HCT116 (cell line): ENCODE measurements at regions not wholly inside any gene's neighbourhood (a gene's known extent, or its start where the extent isn't known, plus 50 kb on each side); places are given as distances from the start of the nearest gene placed in this dataset.

ENCODE experiments used
- ATAC-seq: fragments of 200-7000 bp; cut with Tn5 transposase; 2 replicates; pipeline ENCODE4 v1.9.1; 2020; ENCODE audit warnings: mild to moderate bottlenecking, moderate library complexity
- BruUV-seq: library from RNA; stranded (reverse); fragments of 400-500 nt; replicated peaks from 2 replicates; lab custom pipeline; 2021; lab: Mats Ljungman, UMichigan
- CTCF ChIA-PET: fragments of 300-600 bp; sonication (Branson Sonifier 250); formaldehyde crosslinking; loops from one replicate; lab custom pipeline; 2021; ENCODE audit warnings: antibody characterized with exemption; lab: Charles Lee
- POLR2A ChIA-PET: fragments of 300-600, 350-600 bp; sonication (Branson Sonifier 250); formaldehyde crosslinking; loops from one replicate; lab custom pipeline; 2021; ENCODE audit warnings: antibody characterized with exemption; lab: Charles Lee
- RAD21 ChIA-PET, 2 experiments: fragments of 300-600 bp; sonication (Branson Sonifier 250); formaldehyde crosslinking; loops; one replicate each; lab custom pipeline; 2023; ENCODE audit warnings: low total read pairs in 2 of 2; ENCODE audit not compliant: uncharacterized antibody in 2 of 2, unreplicated experiment in 2 of 2, low non-redundant PET in 1 of 2; lab: Charles Lee
- DNase-seq: peaks from one replicate; pipeline ENCODE4 v3.0.0-alpha.2; 2010; ENCODE audit warnings: low read depth, low spot score
- H2AFZ ChIP-seq: fragments of 200-600 bp; shearing (Covaris generic), sonication (generic); 2 replicates; pipeline ENCODE4 v1.6.1; 2017; ENCODE audit warnings: low read depth, mixed run types, mixed read lengths, antibody characterized with exemption, low read length; ENCODE audit not compliant: poor library complexity, severe bottlenecking
- H3K27ac ChIP-seq: 2 replicates; pipeline ENCODE4 v1.5.1; 2012; ENCODE audit warnings: low read depth, low read length
- H3K27me3 ChIP-seq: fragments of 200-600 bp; sonication (generic); 2 replicates; pipeline ENCODE4 v1.6.1; 2016; ENCODE audit warnings: mixed run types, low read length, mixed read lengths; ENCODE audit not compliant: insufficient read depth
- H3K36me3 ChIP-seq, 2 experiments: fragments of 200-500 bp in 1 of 2; fragments of 200-600 bp in 1 of 2; sonication (Bioruptor generic) in 1 of 2; sonication (generic) in 1 of 2; 2 replicates each; pipeline versions ENCODE4 v1.5.1 to v1.6.1; 2014 to 2016; ENCODE audit warnings: low read length in 2 of 2, inconsistent platforms in 1 of 2, mixed read lengths in 1 of 2, mixed run types in 1 of 2; ENCODE audit not compliant: insufficient read depth in 2 of 2, control insufficient read depth in 1 of 2
- H3K4me1 ChIP-seq, 2 experiments: fragments of 200-600 bp in 1 of 2; sonication (generic) in 1 of 2; 2 replicates each; pipeline versions ENCODE4 v1.5.1 to v1.6.1; 2012 to 2017; ENCODE audit warnings: low read length in 2 of 2, inconsistent platforms in 1 of 2, mild to moderate bottlenecking in 1 of 2, mixed read lengths in 1 of 2, mixed run types in 1 of 2, moderate library complexity in 1 of 2; ENCODE audit not compliant: insufficient read depth in 2 of 2, control insufficient read depth in 1 of 2
- H3K4me2 ChIP-seq: fragments of 200-600 bp; sonication (generic); 2 replicates; pipeline ENCODE4 v1.6.1; 2017; ENCODE audit warnings: mixed run types, low read length, mixed read lengths
- H3K4me3 ChIP-seq, 2 experiments: fragments of 200-600 bp in 1 of 2; sonication (generic) in 1 of 2; replicated peaks in 1 of 2; 2 replicates each; pipeline ENCODE4 v1.5.1; 2011 to 2016; ENCODE audit warnings: low read length in 2 of 2, control low read depth in 1 of 2, low read depth in 1 of 2, mild to moderate bottlenecking in 1 of 2, mixed read lengths in 1 of 2, mixed run types in 1 of 2
- H3K79me2 ChIP-seq: fragments of 200-600 bp; sonication (generic); 2 replicates; pipeline ENCODE4 v1.6.1; 2017; ENCODE audit warnings: mild to moderate bottlenecking, mixed run types, low read length, moderate library complexity, mixed read lengths; ENCODE audit not compliant: insufficient read depth
- H3K9ac ChIP-seq: fragments of 200-600 bp; sonication (generic); 2 replicates; pipeline ENCODE4 v1.6.1; 2016; ENCODE audit warnings: low read length, mixed read lengths
- H3K9me2 ChIP-seq: fragments of 200-600 bp; sonication (generic), shearing (Covaris generic); 2 replicates; pipeline ENCODE4 v1.6.1; 2017; ENCODE audit warnings: mixed run types, mild to moderate bottlenecking, moderate library complexity; ENCODE audit not compliant: insufficient read depth
- H3K9me3 ChIP-seq, 2 experiments: fragments of 200-500 bp in 1 of 2; fragments of 200-600 bp in 1 of 2; sonication (Bioruptor generic) in 1 of 2; sonication (generic) in 1 of 2; 2 replicates each; pipeline ENCODE4 v1.6.1; 2014 to 2017; ENCODE audit warnings: low read length in 2 of 2, mixed read lengths in 2 of 2, inconsistent platforms in 1 of 2, low read depth in 1 of 2, mild to moderate bottlenecking in 1 of 2, mixed run types in 1 of 2, moderate library complexity in 1 of 2; ENCODE audit not compliant: control insufficient read depth in 1 of 2, insufficient read depth in 1 of 2
- H4K20me1 ChIP-seq: fragments of 200-600 bp; sonication (generic), shearing (Covaris generic); 2 replicates; pipeline ENCODE4 v1.6.1; 2017; ENCODE audit warnings: mixed run types, mild to moderate bottlenecking, moderate library complexity; ENCODE audit not compliant: insufficient read depth
- ATF3 ChIP-seq: IDR thresholded peaks from 2 replicates; pipeline ENCODE4 v1.6.1; 2012
- CEBPB ChIP-seq: IDR thresholded peaks from 2 replicates; pipeline ENCODE4 v1.6.1; 2012; ENCODE audit warnings: low read depth
- EZH2 ChIP-seq: fragments of 200-600 bp; sonication (generic); IDR thresholded peaks from 2 replicates; pipeline ENCODE4 v1.6.1; 2017; ENCODE audit warnings: antibody characterized with exemption, mixed run types
- EZH2phosphoT487 ChIP-seq: fragments of 200-600 bp; IDR thresholded peaks from 2 replicates; pipeline ENCODE4 v1.6.1; 2018; ENCODE audit warnings: antibody characterized with exemption, borderline replicate concordance
- JUND ChIP-seq: IDR thresholded peaks from 2 replicates; pipeline ENCODE4 v1.6.1; 2012
- POLR2A ChIP-seq: IDR thresholded peaks from 2 replicates; pipeline ENCODE4 v1.7.0; 2011; ENCODE audit warnings: borderline replicate concordance; ENCODE audit not compliant: insufficient read depth, insufficient read length; ENCODE audit errors: extremely low read depth
- POLR2AphosphoS5 ChIP-seq: IDR thresholded peaks from 2 replicates; pipeline ENCODE4 v1.6.1; 2011; ENCODE audit warnings: mild to moderate bottlenecking, low read depth, low read length, moderate library complexity
- SRF ChIP-seq: IDR thresholded peaks from 2 replicates; pipeline ENCODE4 v1.6.1; 2012; ENCODE audit warnings: low read depth
- intact Hi-C: fragments of 100-400 bp; cut with micrococcal nuclease; formaldehyde crosslinking; loops from 2 replicates; pipeline ENCODE4 v1.10.0; 2022
- TF ChIP-seq, protein P1 (sequence below): IDR thresholded peaks from 2 replicates; pipeline ENCODE4 v1.6.1; 2012

DNA sequence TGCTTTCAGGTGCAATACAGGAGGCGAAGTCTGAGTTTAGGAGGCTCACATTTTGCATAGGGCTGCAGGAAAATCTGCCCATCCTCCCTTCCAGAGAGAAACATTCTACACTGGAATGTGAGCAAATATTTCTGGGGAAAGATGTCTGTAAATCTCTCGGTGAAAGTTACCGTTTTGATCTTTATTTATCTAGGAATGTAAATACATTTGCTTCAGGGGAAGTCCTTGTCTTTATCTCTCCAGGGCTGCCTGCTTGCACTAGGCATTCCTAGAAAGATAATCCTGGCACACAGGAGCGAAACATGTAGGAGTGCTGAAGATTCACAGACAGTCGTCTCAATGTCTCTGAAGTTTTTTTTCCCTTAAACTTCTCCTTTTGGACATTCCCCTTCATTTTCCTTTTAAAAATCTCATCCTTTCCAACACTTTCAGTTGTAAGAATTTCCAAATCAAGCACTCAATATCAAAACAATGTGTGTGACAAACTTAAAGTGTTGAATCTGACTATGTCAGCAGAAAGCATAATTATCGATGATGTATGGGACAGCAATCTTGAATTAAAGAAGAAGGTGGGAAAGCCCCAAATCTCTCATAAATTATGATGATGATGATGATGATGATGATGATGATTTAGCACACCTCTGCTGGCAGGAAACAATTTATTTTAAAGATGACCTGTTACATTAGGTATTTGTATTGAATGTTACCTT lies 113.4 kb upstream of the RESF1 start (continued):
- TF ChIP-seq SRF (no peak), POLR2AphosphoS5 (no peak)

DNA sequence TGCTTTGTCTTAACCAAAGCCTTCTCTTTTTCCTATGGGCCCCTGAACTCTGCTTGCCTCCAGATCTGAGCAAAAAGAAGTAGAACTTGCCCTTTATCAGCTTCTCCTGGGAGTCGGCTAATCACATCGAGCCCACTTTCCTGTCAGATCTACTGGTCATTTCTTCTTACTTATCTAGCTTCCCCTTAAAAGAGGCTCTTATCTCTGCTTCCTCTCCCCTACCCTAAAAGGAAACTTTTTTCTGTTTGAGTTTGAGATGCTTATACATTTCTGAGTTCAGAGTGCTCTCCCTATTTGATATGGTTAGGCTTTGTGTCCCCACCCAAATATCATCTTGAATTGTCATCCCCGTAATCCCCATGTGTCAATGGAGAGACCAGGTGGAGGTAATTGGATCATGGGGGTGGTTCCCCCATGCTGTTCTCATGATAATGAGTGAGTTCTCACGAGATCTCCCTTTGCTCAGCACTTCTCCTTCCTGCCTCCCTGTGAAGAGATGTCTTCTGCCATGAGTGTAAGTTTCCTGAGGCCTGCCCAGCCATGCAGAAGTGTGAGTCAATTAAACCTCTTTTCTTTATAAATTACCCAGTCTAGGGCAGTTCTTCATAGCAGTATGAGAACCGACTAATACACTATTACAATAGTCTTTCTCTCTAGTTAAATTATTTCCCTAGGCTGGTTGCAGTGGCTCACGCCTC lies 114.7 kb upstream of the AMN1 start:
- intact Hi-C loops = no loop called here
- RAD21 ChIA-PET = no interaction called here
- no TSS peak for BruUV-seq
- Histone ChIP-seq H3K4me2 (no peak overlapping the region), H3K4me1 (no peaks in the 10 kb centered on the region), H2AFZ (no peak overlapping the region), H3K27ac (no peak overlapping the region), H4K20me1 (no peaks in the 10 kb centered on the region), H3K9ac (no peak overlapping the region), H3K4me3 (no peak overlapping the region), H3K9me3 (peaks cover 0 to 6% of the 10 kb centered on the region in 2 experiments; a peak in 2 of 4 replicates), H3K27me3 (no peaks in the 10 kb centered on the region), H3K9me2 (no peaks in the 10 kb centered on the region), H3K36me3 (no peaks in the 10 kb centered on the region), H3K79me2 (no peaks in the 10 kb centered on the region)
- CTCF ChIA-PET = no interaction called here
- ATAC-seq (no peak), DNase-seq (no peak)
- POLR2A ChIA-PET = no interaction called here
- no peak for TF ChIP-seq POLR2AphosphoS5
- TF ChIP-seq ATF3 = no peak
- TF ChIP-seq EZH2phosphoT487 = no peak
- no peak for TF ChIP-seq EZH2
- TF ChIP-seq, protein P1, sequence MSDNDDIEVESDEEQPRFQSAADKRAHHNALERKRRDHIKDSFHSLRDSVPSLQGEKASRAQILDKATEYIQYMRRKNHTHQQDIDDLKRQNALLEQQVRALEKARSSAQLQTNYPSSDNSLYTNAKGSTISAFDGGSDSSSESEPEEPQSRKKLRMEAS = no peak
- TF ChIP-seq CEBPB = no peak
- no peak for TF ChIP-seq POLR2A
- TF ChIP-seq JUND = no peak
- TF ChIP-seq, all 23 proteins: peak for 0
